ENCODE measurements at regions not wholly inside any gene's neighbourhood (a gene's known extent, or its start where the extent isn't known, plus 50 kb on each side); places are given as distances from the start of the nearest gene placed in this dataset.

DNA sequence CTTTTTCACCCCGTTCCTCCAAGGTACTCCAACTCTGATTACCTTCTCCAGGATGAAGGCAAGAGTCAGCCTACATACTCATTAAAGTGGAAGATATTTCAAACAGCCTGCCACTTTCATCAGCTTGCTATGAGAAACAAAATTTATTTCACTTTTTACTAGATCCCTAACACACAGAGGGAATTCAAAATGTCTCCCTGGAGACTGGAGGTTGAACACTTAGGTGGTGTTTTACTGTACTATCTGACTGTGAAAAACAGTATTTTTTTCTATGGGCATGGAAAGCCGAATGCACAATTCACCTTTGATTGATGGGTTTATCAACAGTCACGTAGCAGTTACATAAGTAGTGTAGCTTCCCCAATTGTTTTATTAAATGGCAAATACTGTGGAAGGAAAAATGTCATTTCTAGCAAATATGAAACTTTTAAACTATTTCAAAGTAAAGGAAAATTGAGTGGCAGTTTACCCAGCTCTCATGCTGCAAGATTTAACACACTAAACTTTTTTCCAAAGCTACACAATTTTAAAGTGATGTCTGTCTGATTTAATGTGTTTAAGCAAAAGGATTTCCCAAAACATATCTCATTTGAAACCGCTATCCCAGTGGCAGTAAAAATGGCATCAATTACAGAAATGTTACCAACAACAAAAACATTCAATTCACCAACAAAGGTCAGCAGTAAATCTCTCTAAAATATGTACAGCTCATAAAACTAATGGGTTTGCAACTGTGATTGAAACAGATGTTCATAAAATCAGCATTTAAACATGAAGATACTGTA is 125.0 kb upstream of the TLE4 start:
- H3K27ac Mint-ChIP-seq (ENCODE audit: unreplicated experiment): no peak overlapping the region

GRCh38 chr9:79447308-79447605 is 124.5 kb upstream of the TLE4 start:
- no peaks in the 10 kb centered on the region for H3K9me3 Mint-ChIP-seq (ENCODE audit: low read depth, unreplicated experiment)
- no peak overlapping the region for H3K27ac Mint-ChIP-seq (ENCODE audit: unreplicated experiment)
- intact Hi-C loops (cut with micrococcal nuclease; ENCODE audit: unreplicated experiment): no loop called here
- H3K4me3 Mint-ChIP-seq (ENCODE audit: low read depth, unreplicated experiment): no peak overlapping the region
- H3K4me1 Mint-ChIP-seq (ENCODE audit: low read depth, unreplicated experiment): no peaks in the 10 kb centered on the region
- no peaks in the 10 kb centered on the region for H3K36me3 Mint-ChIP-seq (ENCODE audit: insufficient read depth, unreplicated experiment)
- H3K27me3 Mint-ChIP-seq (ENCODE audit: unreplicated experiment): no peaks in the 10 kb centered on the region
- BruUV-seq (replicated peaks): no TSS peak
- TF ChIP-seq, protein P1, sequence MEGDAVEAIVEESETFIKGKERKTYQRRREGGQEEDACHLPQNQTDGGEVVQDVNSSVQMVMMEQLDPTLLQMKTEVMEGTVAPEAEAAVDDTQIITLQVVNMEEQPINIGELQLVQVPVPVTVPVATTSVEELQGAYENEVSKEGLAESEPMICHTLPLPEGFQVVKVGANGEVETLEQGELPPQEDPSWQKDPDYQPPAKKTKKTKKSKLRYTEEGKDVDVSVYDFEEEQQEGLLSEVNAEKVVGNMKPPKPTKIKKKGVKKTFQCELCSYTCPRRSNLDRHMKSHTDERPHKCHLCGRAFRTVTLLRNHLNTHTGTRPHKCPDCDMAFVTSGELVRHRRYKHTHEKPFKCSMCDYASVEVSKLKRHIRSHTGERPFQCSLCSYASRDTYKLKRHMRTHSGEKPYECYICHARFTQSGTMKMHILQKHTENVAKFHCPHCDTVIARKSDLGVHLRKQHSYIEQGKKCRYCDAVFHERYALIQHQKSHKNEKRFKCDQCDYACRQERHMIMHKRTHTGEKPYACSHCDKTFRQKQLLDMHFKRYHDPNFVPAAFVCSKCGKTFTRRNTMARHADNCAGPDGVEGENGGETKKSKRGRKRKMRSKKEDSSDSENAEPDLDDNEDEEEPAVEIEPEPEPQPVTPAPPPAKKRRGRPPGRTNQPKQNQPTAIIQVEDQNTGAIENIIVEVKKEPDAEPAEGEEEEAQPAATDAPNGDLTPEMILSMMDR (IDR thresholded peaks at IDR 0.05; ENCODE audit: unreplicated experiment): no peak
- no peak for DNase-seq
- CTCF ChIA-PET: no interaction called here

More for the DNA sequence above, 125.0 kb upstream of the TLE4 start:
- CTCF ChIA-PET: no interaction called here
- BruUV-seq (replicated peaks): no TSS peak
- TF ChIP-seq, protein P1 (IDR thresholded peaks at IDR 0.05; ENCODE audit: unreplicated experiment): no peak
- Mint-ChIP-seq H3K36me3 (ENCODE audit: insufficient read depth, unreplicated experiment) (no peaks in the 10 kb centered on the region), H3K4me1 (ENCODE audit: low read depth, unreplicated experiment) (no peaks in the 10 kb centered on the region), H3K27me3 (ENCODE audit: unreplicated experiment) (no peaks in the 10 kb centered on the region), H3K4me3 (ENCODE audit: low read depth, unreplicated experiment) (no peak overlapping the region), H3K9me3 (ENCODE audit: low read depth, unreplicated experiment) (no peaks in the 10 kb centered on the region)
- intact Hi-C loops (cut with micrococcal nuclease; ENCODE audit: unreplicated experiment): no loop called here
- no peak for DNase-seq

DNA sequence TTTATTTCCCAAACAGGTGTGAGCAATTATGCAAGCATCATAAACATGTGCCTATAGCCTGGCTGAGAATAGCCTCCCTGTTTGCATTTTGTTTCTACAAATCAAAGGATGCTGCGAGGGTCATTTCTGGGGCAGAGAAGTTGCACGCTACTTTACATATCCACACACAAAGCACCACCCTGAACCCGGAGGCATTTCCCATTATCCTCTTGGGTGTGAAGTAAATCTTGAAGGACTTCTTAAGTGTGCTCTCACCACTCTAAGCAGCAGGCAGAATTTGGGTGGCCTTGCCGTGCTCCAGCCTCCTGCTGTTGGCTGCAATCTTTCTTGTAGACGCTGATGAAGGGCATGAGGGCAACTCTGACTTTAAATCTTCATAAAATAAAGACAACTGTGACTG is 124.0 kb upstream of the TLE4 start:
- no TSS peak for BruUV-seq (replicated peaks)
- TF ChIP-seq, protein P1 (IDR thresholded peaks at IDR 0.05; ENCODE audit: unreplicated experiment): no peak
- intact Hi-C loops (cut with micrococcal nuclease; ENCODE audit: unreplicated experiment): no loop called here
- Mint-ChIP-seq H3K4me3 (ENCODE audit: low read depth, unreplicated experiment) (no peak overlapping the region), H3K27me3 (ENCODE audit: unreplicated experiment) (no peaks in the 10 kb centered on the region), H3K9me3 (ENCODE audit: low read depth, unreplicated experiment) (no peaks in the 10 kb centered on the region), H3K36me3 (ENCODE audit: insufficient read depth, unreplicated experiment) (no peaks in the 10 kb centered on the region), H3K4me1 (ENCODE audit: low read depth, unreplicated experiment) (no peaks in the 10 kb centered on the region), H3K27ac (ENCODE audit: unreplicated experiment) (no peak overlapping the region)
- CTCF ChIA-PET: no interaction called here
- DNase-seq: no peak

DNA sequence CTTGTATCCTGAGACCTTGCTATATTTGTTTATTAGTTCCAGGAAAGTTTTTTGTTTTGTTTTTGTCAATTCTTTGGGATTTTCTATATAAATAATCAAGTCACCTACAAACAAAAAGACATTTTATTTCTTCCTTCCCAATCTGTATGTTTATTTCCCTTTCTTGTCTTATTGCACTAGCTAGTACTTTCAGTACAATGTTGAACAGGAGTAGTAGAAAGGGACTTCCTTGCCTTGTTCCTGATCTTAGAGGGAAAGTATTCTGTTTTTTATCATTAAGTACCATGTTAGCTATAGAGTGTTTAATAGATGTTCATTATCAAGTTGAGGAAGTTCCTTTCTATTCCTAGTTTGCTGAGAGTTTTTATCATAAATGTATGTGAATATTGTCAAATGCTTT is 119.5 kb upstream of the TLE4 start:
- intact Hi-C loops (cut with micrococcal nuclease; ENCODE audit: unreplicated experiment): no loop called here

More for the DNA sequence above, 119.5 kb upstream of the TLE4 start:
- BruUV-seq (replicated peaks): no TSS peak
- no peak for DNase-seq
- H3K4me3 Mint-ChIP-seq (ENCODE audit: low read depth, unreplicated experiment): no peak overlapping the region
- H3K36me3 Mint-ChIP-seq (ENCODE audit: insufficient read depth, unreplicated experiment): no peaks in the 10 kb centered on the region
- H3K9me3 Mint-ChIP-seq (ENCODE audit: low read depth, unreplicated experiment): no peaks in the 10 kb centered on the region
- CTCF ChIA-PET: no interaction called here
- no peak overlapping the region for H3K27ac Mint-ChIP-seq (ENCODE audit: unreplicated experiment)
- H3K4me1 Mint-ChIP-seq (ENCODE audit: low read depth, unreplicated experiment): no peaks in the 10 kb centered on the region
- no peaks in the 10 kb centered on the region for H3K27me3 Mint-ChIP-seq (ENCODE audit: unreplicated experiment)
- TF ChIP-seq, protein P1 (IDR thresholded peaks at IDR 0.05; ENCODE audit: unreplicated experiment): no peak
